UCSD-AML1 (cell line): ENCODE measurements at regions not wholly inside any gene's neighbourhood (a gene's known extent, or its start where the extent isn't known, plus 50 kb on each side); places are given as distances from the start of the nearest gene placed in this dataset.
"Not testable (repeated sequence)": the region's sequence is repeated elsewhere in the genome, so short reads cannot be mapped to it uniquely, and the experiment has no call there.

Experiments
- DNase-seq: peaks from one replicate; lab custom pipeline; 2025; ENCODE audit not compliant: unreplicated experiment; lab: John Stamatoyannopoulos, UW

DNA sequence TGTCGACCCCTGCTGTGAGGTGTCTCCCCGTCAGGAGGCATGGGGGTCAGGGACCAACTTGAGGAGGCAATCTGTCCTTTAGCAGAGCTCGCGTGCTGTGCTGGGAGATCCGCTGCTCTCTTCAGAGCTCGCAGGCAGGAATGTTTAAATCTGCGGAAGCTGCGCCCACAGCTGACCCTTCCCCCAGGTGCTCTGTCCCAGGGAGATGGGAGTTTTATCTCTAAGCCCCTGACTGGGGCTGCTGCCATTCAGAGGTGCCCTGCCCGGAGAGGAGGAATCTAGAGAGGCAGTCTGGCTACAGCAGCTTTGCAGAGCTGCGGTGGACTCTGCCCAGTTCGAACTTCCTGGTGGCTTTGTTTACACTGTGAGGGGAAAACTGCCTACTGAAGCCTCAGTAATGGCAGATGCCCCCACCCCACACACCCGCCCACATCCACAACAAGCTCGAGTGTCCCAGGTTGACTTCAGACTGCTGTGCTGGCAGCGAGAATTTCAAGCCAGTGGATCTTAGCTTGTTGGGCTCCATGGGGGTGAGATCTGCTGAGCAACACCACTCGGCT, 133.1 kb downstream of the CENPC start:
- DNase-seq = not testable (repeated sequence)

DNA sequence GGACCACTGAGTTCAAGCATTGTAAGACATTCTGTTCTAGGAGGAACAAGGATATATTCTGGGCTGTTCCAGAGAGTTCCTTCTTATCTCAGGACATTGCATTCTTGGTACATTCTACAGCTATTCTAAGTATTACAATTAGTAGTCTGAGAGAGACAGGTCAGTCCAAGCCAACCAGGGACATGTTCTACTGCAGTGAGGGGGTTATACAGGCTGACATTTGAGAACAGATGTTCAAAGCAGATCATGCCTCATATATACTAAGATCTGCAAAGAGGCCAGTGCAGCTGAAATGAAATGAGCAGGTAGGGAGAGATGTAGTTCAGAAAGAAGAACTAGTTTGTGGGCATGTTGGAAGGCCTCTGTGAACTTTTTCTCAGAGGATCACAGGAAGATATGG, 142.0 kb downstream of the CENPC start:
- DNase-seq = no peak

DNA sequence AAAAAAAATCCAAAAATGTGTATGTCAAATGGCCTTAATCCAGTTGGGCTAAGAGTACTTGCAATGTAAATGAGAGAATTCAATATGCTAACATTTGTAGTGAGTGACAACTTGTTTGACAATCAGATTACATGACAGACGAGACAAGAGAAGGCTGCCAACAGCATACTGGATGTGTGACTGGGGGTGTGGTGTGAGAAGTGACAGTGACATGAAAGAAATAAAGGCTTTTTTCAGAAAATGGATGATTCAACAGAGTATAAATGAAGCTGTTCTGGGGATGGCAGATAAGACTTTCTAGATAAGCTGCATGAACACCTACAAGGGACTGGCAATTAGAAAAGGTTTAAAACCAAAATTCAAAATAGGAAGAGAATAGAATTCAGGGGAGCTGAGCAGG, 143.4 kb downstream of the CENPC start:
- no peak for DNase-seq

DNA sequence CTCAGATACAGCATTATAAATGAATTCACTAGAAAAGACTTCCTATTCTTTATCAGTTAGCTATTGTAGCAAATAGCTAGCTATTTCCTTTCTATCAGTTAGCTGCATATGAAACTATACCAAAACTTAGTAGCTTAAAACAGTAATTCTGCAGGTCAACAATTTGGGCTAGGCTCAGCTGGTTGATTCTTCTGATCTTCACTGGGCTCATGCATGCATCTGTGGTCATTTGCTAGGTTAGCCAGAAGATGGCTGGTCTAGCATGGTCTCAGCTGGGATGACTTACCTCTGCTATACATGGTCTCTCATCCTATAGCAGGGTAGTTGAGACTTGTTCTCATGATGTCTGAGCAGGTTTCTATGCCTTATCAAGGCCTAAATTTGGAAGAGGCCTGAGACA, 147.4 kb downstream of the CENPC start:
- no peak for DNase-seq

DNA sequence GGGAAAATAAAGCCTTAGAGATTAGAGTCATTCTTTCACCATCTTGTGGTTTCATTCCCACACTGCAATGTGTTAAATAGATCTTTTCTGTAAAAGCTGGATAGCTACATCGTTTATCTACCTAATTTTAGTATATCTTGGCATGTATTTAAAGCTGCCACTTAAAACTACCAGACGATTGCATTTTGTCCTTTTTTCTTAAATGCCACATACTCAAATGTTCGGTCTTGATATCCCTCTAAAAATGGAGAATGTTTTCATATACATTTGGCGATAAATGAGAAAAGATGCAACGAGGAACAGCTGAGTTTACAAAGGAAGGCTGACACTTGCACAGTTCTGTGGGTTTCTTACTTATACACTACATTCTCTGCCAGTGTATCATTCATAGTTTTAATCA, 148.3 kb downstream of the CENPC start:
- no peak for DNase-seq

DNA sequence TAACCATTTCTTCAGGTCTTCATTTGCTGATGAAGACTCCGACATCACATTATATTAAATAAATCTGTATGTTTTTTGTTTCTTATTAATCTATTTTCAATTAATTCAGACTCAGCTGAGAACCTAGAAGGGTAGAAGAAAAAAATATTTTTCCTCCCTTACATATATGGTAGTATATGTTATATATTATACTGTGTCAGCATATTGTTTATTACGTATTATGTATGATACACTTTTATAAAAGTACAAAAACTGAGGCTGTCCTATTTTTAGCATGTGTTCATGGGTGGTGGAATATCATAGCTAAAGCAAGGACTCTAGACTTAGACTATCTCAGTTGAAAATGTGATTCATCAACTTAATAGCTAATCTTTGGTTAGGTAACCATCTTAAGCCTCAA, 149.3 kb downstream of the CENPC start:
- no peak for DNase-seq

DNA sequence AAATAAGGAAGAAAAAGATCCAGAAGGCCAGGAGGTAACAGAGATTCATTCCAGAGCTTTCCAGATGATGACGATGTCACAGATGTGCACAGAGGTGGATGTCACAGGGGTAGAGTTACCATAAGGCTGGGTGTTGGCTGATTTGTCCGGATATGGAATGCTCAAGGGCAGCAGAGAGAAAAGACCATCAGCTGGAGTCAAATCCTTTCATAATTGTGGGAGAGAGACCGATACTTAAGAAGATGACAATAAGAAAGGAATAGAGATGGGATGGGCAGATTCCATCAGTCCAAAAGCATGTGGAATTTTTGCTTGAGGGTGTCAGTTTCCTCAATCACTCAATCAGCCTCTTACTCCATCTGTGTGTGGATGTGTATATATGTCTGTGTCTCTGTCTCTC, 150.4 kb downstream of the CENPC start:
- DNase-seq = no peak

DNA sequence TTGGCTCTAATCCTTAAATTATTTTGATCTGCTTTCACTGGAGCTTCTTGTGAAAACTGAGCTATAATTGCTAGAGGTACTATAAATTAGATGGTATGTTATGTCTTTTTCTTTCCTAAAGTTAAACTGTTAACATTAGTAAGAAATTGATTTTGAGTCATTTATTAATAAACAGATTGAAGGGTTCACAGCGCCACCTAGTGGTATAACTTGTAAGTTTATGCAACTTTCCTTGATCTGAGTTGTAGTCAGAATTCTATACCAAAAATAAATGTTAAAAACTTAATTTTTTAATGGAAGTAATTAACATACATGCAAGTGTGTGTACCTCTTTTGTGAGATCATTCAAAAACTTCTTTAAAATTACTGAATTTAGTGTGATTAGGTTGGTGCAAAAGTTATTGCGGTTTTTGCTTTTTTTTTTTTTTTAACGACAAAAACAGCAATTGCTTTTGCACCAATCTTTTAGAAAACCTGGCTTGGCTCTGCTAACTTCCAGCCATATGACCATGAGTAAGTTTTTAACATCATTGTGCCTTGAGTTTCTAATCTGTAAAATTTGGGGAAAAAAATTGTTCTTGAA, 151.5 kb downstream of the CENPC start:
- DNase-seq = no peak

DNA sequence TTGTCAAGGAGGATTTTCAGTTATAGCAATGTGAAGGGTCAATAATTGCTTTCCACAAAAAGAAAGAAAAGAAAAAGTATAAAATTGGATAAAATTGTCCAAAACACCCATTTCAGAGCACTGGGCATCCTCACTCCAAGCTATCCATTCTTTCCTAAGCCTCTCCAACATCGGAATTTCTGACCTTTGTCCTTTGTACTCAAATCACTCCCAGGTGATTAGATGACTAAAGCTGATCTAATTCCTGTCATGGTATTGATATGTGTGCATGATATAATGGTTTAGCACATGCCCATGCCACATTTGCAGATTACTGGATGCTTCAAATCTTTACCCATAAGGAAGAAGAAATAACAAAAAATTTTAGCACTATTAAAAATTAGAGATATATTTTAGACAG, 152.3 kb downstream of the CENPC start:
- no peak for DNase-seq

DNA sequence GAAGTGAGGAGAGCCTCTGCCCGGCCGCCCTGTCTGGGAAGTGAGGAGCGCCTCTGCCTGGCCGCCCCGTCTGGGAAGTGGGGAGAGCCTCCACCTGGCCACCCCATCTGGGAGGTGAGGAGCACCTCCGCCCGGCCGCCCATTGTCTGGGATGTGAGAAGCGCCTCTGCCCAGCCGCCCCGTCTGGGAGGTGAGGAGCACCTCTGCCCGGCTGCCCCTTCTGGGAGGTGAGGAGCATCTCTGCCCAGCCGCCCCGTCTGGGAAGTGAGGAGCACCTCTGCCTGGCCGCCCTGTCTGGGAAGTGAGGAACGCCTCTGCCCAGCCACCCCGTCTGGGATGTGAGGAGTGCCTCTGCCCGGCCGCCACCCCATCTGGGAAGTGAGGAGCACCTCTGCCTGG, 163.9 kb downstream of the CENPC start:
- not testable (repeated sequence) for DNase-seq

DNA sequence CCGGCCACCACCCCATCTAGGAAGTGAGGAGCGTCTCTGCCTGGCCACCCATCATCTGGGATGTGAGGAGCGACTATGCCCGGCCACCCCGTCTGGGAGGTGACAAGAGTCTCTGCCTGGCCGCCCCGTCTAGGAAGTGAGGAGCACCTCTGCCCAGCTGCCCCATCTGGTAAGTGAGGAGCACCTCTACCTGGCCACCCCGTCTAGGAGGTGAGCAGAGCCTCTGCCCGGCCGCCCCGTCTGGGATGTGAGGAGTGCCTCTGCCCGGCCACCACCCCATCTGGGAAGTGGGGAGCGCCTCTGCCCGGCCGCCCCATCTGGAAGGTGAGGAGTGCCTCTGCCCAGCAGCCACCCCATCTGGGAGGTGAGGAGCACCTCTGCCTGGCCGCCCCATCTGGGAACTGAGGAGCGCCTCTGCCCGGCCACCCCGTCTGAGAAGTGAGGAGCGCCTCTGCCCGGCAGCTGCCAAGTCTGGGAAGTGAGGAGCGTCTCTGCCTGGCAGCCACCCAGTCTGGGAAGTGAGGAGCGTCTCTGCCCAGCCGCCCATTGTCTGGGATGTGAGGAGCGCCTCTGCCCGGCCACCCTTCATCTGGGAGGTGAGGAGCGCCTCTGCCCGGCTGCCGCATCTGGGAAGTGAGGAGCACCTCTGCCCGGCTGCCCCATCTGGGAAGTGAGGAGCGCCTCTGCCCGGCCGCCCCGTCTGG, 164.4 kb downstream of the CENPC start:
- DNase-seq = not testable (repeated sequence)

DNA sequence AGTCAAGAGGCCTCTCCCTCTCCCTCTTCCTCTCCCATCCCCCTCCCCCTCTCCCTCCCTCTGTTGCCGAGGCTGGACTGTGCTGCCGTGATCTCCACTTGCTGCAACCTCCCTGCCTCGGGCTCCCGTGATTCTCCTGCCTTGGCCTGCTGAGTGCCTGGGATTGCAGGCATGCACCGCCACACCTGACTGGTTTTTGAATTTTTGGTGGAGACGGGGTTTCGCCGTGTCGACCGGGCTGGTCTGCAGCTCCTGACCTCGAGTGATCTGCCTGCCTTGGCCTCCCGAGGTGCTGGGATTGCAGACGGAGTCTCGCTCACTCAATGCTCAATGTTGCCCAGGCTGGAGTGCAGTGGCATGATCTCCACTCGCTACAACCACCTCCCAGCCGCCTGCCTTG, 165.1 kb downstream of the CENPC start:
- DNase-seq = no peak

DNA sequence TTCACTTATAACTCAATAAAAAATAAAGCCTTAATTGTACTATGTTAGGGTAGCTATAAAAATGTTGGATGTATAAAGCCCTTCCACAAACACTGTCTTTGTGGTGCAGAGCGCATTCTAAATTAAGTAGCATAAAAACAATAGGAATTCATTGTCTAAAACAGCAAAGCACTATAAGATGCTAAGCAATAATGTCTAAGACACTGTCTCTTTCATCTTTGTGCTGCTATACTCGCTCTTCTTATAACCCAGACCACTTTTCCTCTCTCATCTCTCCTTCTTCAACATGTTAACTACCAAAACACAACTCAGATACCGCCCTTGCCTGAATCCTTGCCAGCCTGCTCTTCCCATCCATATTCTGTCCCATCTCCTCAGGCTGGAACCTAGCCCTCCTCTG, 170.0 kb downstream of the CENPC start:
- no peak for DNase-seq

DNA sequence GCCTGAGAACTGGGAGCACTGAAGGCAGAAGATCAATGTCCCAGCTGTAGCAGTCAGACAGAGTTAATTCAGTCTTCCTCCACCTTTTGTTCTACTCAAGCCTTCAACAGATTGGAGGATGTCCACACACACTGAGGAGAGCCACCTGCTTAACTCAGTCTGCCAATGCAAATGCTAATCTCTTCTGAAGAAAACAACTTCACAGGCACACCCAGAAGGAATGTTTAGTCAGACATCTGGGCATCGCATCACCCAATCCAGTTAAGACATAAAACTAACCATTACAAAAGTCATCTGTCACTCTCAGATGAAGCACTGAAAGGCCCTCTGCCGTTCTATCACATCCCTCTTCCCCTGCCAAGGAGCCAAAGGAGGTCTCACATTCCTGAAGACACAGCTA, 173.7 kb downstream of the CENPC start:
- no peak for DNase-seq

DNA sequence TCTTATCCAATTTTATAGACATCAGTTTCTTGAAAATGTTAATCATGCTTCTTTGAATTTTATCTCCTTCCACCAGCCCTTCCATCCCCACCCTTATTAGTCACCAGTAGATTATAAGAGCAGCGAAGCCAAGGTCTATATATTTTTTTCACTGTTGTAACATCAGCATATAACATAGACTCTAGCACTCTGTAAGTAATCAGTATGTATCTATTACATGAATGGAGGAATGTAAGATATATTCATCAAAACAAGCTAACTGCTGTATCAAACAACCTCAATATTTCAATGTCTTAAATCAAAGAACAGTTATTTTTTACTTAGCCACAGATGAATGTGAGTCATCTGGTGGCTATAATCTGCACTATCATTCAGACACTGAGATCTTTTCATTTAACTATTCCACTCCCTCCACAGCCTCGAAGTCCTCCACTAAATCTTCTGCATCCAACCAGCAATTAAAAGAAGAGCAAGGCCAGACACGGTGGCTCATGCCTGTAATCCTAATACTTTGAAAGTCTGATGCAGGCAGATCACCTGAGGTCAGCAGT, 178.9 kb downstream of the CENPC start:
- DNase-seq = no peak

DNA sequence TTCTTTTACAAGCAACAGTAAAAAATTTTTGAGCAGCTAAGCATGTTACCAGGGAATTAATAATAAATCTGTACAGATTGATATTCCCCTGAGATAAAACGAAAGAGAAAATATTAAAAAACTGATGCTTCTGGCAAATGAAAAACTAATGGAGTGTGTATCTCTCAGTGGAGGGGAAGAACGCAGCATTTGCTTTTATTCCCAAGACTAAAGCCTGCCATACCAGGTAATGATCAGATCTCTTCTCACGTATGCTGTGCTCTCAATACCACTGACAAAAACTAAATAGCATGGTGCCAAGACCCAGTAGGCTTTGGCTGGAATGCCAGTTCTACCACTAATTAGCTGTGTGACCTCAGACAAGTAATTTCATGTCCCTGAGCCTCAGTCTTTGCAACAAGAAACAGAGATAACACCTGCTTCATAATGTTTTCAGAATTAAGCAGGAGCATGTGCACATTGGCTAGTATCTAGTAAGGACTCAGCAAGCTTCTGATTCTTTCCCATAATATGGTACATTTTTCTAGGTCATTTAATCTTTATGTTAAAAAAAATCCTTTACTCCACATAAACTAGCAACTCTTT, 179.6 kb downstream of the CENPC start:
- DNase-seq = no peak

DNA sequence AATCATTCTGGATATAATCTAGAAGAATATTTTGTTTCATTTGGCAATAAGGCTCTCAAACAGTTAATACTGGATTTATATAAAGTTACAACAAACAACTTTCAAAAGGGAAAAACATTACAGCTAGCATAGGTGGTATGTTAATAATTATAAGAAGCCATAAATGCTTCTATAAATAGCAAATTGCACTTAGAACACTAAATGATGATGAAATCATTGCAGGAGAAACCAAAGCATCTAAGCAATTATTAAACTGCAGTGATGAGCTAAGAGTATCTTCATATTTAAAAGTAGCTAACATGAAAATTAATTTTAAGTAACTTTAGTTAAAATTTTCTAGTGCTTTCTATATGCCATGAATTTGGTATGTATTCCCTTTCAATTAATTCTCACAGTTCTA, 189.5 kb downstream of the CENPC start:
- DNase-seq = no peak

DNA sequence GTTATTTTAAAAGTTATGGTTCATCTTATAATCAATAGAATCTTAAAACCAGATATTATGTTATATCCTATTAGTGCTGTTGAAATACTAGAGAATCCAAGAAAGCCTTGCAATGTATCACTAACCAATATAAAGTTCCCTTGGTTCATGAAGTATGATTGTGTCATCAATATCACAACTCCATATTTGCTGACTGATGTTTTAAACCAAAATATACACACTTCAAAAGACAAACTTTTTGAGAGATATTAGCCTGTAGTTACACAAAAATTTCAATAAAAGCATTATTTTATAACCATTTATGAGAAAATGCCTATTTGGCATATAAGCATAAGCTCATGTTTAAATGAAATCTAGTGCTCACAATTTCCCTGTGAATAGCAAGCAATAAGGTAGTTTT, 198.6 kb downstream of the CENPC start:
- DNase-seq = no peak

DNA sequence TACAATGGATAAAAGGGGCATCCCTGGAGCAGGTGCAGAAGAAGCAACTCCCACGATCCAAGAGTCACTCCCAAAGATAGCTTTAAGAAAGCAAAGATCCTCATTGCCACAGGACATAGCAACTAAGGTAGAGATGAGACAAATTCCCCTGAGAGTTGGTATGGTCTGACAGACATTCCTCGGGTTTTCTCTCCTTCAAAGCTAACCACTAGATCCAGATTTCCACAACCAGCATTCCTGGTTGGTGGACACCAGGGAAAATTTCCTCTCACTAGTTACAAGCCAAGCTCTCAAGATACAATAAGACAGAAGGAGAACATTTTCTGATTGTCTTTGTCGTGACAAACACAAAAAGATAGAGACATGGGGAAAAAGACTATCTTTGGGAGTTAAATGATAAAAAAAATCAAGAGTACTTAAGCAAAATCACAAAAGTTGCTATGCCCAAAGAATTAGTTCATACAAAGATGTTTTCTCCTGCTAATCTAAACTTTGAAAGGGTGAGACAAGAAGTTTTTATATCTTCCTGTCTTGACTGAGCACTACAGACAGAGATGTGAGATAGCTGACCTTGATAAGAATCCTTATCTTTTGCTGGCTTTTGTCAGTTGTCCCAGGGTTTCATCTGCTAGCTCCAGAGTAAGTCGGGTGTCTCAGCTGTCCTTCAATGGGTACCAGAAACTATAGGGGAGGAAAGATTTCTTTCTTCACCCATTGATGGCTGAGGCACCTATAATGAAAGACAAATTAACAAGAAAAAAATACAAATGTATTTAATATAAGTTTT, 200.5 kb downstream of the CENPC start:
- no peak for DNase-seq

DNA sequence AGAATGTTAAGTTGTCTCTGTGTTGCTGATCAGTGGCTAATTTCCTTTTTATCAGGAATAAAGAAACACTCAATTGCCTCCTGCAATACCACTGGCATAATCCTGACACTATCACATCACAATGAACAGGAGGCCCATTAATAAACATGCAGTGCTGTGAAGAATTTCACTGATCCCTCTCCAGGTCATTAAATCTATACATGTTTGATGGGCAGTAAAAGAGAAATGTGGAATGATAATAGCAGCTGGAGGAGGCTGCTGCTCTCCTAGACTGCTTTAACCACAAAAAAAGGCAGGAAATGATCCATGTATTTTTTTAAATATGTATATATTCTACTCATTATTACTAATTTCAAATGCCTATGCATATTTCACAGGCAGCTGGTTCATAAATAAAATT, 202.1 kb downstream of the CENPC start:
- no peak for DNase-seq

DNA sequence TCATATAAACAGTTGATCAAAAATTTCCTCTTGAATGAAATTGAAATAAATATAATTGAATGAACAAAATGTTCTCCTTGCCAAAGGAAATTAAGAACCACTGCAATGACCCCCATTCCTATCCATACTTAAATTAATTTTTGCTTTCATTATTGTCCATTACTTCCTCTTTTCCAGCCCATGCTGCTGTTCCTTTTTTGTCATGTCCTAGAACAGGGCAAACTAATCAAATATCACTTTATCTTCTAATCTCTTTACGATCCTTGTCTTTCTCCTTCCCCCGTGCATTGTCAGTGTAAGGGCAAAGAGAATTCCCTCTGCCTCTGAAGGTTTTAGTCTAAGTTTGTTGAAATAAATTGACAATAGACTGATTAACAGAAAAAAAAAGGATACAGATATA, 203.0 kb downstream of the CENPC start:
- DNase-seq = no peak
